DOHH2 (cell line): ENCODE measurements at regions not wholly inside any gene's neighbourhood (a gene's known extent, or its start where the extent isn't known, plus 50 kb on each side); places are given as distances from the start of the nearest gene placed in this dataset.
"Not testable (repeated sequence)": the region's sequence is repeated elsewhere in the genome, so short reads cannot be mapped to it uniquely, and the experiment has no call there.

ENCODE experiments used
- EZH2phosphoT487 ChIP-seq: fragments of 200-600 bp; sonication (generic); IDR thresholded peaks from 2 replicates; pipeline ENCODE4 v1.6.1; 2017; ENCODE audit warnings: borderline replicate concordance, mild to moderate bottlenecking, antibody characterized with exemption, low read length, moderate library complexity, mixed read lengths
- TF ChIP-seq, protein P1 (sequence below): fragments of 200-600 bp; sonication (generic); IDR thresholded peaks from one replicate; pipeline ENCODE4 v1.5.1; 2014; ENCODE audit warnings: antibody characterized with exemption, mild to moderate bottlenecking, low read depth, low read length; ENCODE audit not compliant: poor library complexity, severe bottlenecking

DNA sequence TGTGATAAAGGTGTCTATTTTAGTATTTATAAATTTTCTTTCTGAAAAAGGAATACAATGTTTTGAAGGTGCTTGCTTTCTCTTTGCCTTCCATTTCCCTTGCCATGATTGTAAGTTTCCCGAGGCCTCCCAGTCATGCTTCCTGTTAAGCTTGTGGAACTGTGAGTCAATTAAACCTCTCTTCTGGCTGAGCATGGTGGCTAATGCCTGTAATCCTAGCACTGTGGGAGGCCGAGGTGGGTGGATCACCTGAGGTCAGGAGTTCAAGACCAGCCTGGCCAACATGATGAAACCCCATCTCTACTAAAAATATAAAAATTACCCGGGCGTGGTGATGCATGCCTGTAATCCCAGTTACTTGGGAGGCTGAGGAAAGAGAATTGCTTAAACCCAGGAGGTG, 187.7 kb downstream of the C9orf152 start:
- TF ChIP-seq, protein P1, sequence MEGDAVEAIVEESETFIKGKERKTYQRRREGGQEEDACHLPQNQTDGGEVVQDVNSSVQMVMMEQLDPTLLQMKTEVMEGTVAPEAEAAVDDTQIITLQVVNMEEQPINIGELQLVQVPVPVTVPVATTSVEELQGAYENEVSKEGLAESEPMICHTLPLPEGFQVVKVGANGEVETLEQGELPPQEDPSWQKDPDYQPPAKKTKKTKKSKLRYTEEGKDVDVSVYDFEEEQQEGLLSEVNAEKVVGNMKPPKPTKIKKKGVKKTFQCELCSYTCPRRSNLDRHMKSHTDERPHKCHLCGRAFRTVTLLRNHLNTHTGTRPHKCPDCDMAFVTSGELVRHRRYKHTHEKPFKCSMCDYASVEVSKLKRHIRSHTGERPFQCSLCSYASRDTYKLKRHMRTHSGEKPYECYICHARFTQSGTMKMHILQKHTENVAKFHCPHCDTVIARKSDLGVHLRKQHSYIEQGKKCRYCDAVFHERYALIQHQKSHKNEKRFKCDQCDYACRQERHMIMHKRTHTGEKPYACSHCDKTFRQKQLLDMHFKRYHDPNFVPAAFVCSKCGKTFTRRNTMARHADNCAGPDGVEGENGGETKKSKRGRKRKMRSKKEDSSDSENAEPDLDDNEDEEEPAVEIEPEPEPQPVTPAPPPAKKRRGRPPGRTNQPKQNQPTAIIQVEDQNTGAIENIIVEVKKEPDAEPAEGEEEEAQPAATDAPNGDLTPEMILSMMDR = not testable (repeated sequence)
- TF ChIP-seq EZH2phosphoT487 = not testable (repeated sequence)
